HUDEP-2 (cell line): ENCODE measurements at regions not wholly inside any gene's neighbourhood (a gene's known extent, or its start where the extent isn't known, plus 50 kb on each side); places are given as distances from the start of the nearest gene placed in this dataset.
A peak's percentile ranks its signal among the peaks of the same experiment; 100 is the strongest.
"Not testable (repeated sequence)": the region's sequence is repeated elsewhere in the genome, so short reads cannot be mapped to it uniquely, and the experiment has no call there.

Source experiments
- DNase-seq, 76 experiments: peaks; one replicate each; lab custom pipeline; 2025; ENCODE audit not compliant: unreplicated experiment in 76 of 76; lab: John Stamatoyannopoulos, UW

GRCh38 chr2:82938321-82938845 lies 1520.7 kb downstream of the SUCLG1 start:
- not testable (repeated sequence) for DNase-seq

DNA sequence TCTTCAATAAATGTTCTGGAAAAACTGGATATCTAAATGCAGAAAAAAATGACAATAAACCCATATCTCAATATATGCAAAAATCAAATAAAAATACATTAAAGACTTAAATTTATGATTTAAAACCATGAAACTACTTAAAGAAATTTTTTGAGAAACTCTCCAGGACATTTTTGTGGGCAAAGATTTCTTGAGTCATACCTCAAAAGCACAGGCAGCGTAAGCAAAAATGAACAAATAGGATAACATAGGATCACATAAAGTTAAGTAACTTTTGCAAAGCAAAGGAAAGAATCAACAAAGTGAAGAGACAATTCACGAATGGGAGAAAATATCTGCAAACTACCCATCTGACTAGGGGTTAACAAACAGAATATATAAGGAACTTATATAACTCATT lies 1545.5 kb downstream of the SUCLG1 start:
- no peak for DNase-seq

- DNase-seq = no peak
These were observed 1563.0 kb downstream of the SUCLG1 start for GRCh38 chr2:82896117-82896516.

GRCh38 chr2:82893190-82893589 lies 1565.9 kb downstream of the SUCLG1 start:
- DNase-seq = no peak

DNA sequence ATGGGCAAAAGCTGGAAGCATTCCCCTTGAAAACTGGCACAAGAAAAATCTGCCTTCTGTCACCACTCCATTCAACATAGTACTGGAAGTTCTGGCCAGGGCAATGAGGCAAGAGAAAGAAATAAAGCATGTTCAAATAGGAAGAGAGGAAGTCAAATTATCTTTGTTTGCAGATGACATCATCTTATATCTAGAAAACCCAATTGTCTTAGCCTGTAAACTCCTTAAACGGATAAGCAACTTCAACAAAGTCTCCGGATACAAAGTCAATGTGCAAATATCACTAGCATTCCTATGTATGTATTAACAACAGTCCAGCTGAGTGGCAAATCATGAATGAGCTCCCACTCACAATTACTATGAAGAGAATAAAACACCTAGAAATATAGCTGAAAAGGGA lies 1579.3 kb downstream of the SUCLG1 start:
- no peak for DNase-seq

DNA sequence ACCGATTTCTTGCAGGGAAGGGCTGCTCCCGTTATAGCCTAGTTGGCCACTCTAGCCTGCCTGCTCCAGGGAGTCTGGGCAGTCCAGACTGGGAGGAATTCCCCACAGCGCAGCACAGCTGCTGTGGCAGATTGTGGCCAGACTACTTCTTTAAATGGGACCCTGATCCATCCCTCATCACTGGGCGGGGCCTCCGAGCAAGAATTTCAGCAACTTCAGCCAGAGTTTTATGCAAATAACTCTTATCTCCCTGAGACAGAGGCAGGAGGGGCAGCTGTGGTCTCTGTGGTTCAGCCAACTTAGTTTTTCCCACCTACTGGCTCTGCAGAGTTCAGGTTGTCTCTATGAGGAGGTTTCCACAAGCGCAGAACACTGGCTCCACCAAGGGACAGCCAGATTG lies 1583.2 kb downstream of the SUCLG1 start:
- DNase-seq = peak in 41 of 76 experiments; percentile 2 to 89 (median 39)

DNA sequence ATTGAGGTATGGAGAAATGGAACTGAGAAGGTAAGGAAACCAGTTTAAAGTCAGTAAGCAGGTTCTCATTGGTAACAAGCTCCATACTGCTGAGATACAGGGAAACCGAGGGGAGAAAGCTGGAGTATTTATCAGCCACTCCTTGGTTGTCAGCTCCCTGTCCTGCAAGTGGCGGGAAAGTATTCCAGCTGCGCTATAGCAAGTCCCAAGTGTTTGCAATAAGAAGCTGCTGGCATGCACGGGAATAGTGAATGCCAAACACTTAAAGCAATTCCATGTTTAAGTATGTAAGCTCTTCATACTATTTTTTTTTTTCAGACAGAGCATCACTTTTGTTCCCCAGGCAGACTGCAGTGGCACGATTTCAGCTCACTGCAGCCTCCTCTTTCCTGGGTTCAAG lies 1601.1 kb downstream of the SUCLG1 start:
- no peak for DNase-seq

DNA sequence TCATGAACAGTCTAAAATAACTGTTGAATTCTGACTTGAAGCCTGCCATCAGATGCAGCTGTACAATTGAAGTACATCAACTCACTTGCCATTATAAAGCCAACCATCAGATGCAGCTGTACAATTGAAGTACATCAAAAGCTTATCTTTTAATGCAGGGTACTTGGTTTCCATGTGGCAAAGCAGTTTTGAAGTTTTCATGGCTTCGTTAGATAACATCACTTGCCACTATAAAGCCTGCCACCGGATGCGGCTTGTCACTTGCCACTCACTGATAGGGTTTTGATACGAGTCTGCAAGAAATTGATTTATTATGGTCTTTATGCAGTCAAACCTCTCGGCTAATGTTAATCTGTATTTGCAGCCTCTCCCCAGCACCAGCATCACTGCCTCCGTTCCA lies 1605.8 kb downstream of the SUCLG1 start:
- peak in 47 of 76 experiments; percentile 1 to 88 (median 61) for DNase-seq

- peak in 21 of 76 experiments; percentile 4 to 74 (median 29) for DNase-seq
These were observed 1606.3 kb downstream of the SUCLG1 start for GRCh38 chr2:82852787-82853186.

- DNase-seq = no peak
These were observed 1610.8 kb downstream of the SUCLG1 start for GRCh38 chr2:82848285-82848684.

DNA sequence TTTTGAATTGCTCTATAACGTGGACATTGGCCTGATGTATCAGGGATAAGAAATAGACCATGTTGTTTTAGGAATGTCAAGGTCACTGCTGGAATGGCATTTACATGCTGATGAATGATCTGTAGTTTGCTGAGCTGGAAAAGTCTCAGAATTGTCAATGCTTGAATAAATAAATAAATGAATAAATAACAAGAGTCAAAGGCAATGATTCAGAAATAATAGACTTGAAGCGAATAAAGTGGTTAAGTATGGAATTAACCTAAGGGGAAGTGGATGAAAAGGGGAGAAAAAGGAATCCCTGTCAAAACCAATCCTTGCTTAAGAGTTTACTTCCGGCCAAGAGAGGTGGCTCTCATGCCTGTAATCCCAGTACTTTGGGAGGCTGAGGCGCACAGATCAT lies 1620.0 kb downstream of the SUCLG1 start:
- no peak for DNase-seq

- DNase-seq = peak in 2 of 76 experiments; percentile 4 to 8
These were observed 1621.3 kb downstream of the SUCLG1 start for GRCh38 chr2:82837588-82838304.

- no peak for DNase-seq
These were observed 1624.2 kb downstream of the SUCLG1 start for GRCh38 chr2:82834893-82835292.

- no peak for DNase-seq
These were observed 1631.7 kb downstream of the SUCLG1 start for GRCh38 chr2:82827426-82827825.

DNA sequence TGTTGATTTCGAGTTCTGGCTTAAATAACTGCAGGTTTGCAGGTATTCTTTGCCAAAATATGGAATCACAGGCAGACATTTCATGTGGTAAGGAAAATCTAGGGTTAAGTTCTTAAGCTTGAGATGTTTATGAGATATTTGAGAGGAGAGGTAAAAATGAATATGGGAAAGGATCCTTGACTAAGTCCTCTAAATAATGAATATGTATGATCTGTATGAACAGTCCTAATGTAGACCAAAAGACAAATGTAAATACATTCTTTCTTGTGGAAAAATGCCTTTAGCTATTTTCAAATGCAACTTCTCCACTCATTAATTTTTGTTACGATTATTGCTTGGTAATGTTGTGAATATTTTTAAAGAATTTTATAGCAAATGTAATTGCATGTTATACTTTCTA lies 1632.6 kb downstream of the SUCLG1 start:
- no peak for DNase-seq

- DNase-seq = no peak
These were observed 1633.5 kb downstream of the SUCLG1 start for GRCh38 chr2:82825410-82826090.

- no peak for DNase-seq
These were observed 1635.2 kb downstream of the SUCLG1 start for GRCh38 chr2:82823892-82824291.

- no peak for DNase-seq
These were observed 1639.1 kb downstream of the SUCLG1 start for GRCh38 chr2:82819951-82820350.

DNA sequence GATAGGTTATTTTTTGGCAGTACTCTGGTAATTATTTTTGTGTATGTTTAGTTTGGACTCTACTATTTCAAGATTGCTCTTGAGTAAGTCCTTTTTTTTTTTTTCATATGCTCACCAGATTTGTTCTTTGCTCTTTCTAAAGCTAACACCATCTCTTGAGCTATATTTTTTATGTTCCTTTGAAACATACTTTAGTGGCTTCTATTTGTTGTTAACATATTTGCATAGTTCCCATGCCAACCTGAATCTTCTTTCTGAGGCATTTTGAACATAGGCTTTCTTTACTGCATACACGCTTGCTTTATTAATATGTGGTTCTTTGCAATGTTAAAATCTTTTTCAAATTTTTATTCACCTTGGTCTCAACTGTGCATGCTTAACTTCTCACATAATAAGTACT lies 1644.9 kb downstream of the SUCLG1 start:
- no peak for DNase-seq

GRCh38 chr2:82811946-82812345 lies 1647.1 kb downstream of the SUCLG1 start:
- peak in 23 of 76 experiments; percentile 2 to 67 (median 35) for DNase-seq

DNA sequence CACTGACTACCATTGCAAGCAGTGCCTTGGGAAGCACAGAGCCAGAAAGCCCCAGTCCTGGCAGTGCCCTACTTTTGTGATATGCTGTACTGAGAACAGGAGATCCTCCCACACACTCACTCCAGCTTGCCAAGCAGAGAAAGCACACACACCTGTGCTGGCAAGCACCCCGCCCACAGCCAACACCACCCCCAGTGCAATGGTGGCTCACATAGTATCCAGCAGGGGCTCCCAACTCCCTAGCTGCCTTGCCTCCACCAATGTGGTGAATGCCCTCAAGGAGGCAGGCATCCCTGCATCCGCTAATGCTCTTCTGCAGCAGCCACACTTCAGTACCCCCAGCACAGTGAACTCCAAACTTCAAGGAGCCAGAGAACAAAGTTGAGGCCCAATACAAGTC lies 1655.8 kb downstream of the SUCLG1 start:
- no peak for DNase-seq

- DNase-seq = no peak
These were observed 1661.6 kb downstream of the SUCLG1 start for GRCh38 chr2:82797469-82797868.
